Smooth muscle cell (in vitro differentiated cells): ENCODE measurements at regions not wholly inside any gene's neighbourhood (a gene's known extent, or its start where the extent isn't known, plus 50 kb on each side); places are given as distances from the start of the nearest gene placed in this dataset.

Source experiments
- DNase-seq: peaks from one replicate; lab custom pipeline; 2025; ENCODE audit not compliant: unreplicated experiment; lab: John Stamatoyannopoulos, UW
- H2AFZ ChIP-seq: fragments of 200-600 bp; sonication (generic); 2 replicates; pipeline ENCODE4 v1.6.0; 2016; ENCODE audit warnings: antibody characterized with exemption, low read depth, mild to moderate bottlenecking
- H3F3A ChIP-seq: fragments of 200-600 bp; sonication (generic); 2 replicates; pipeline ENCODE4 v1.6.0; 2017; ENCODE audit warnings: antibody characterized with exemption, low read depth
- H3K27ac ChIP-seq: fragments of 200-600 bp; sonication (generic); 2 replicates; pipeline ENCODE4 v1.5.1; 2016; ENCODE audit warnings: low read depth, mild to moderate bottlenecking
- H3K27me3 ChIP-seq: fragments of 200-600 bp; sonication (generic); 2 replicates; pipeline ENCODE4 v1.6.1; 2016; ENCODE audit warnings: low read depth, mild to moderate bottlenecking
- H3K36me3 ChIP-seq: fragments of 200-600 bp; sonication (generic); 2 replicates; pipeline ENCODE4 v1.5.1; 2016; ENCODE audit warnings: low read depth
- H3K4me1 ChIP-seq: fragments of 200-600 bp; sonication (generic); 2 replicates; pipeline ENCODE4 v1.5.1; 2016; ENCODE audit warnings: low read depth
- H3K4me2 ChIP-seq: fragments of 200-600 bp; sonication (generic); 2 replicates; pipeline ENCODE4 v1.6.0; 2016; ENCODE audit warnings: mild to moderate bottlenecking
- H3K4me3 ChIP-seq: fragments of 200-600 bp; sonication (generic); 2 replicates; pipeline ENCODE4 v1.5.1; 2016; ENCODE audit warnings: mild to moderate bottlenecking
- H3K79me2 ChIP-seq: fragments of 200-600 bp; sonication (generic); 2 replicates; pipeline ENCODE4 v1.6.0; 2016; ENCODE audit warnings: low read depth, mild to moderate bottlenecking
- H3K9ac ChIP-seq: fragments of 200-600 bp; sonication (generic); 2 replicates; pipeline ENCODE4 v1.6.0; 2016; ENCODE audit warnings: low read depth
- H3K9me3 ChIP-seq: fragments of 200-600 bp; sonication (generic); replicated peaks from 2 replicates; pipeline ENCODE4 v1.5.1; 2016; ENCODE audit warnings: low read depth
- H4K20me1 ChIP-seq: fragments of 200-600 bp; sonication (generic); 2 replicates; pipeline ENCODE4 v1.6.0; 2016; ENCODE audit warnings: low read depth
- WGBS: methylation state at CpG from one replicate; pipeline ENCODE4 v1.1.7; 2016; ENCODE audit warnings: low lambda C conversion rate; 5-methylcytosine and 5-hydroxymethylcytosine counted together
- TF ChIP-seq, protein P1 (sequence below): fragments of 200-600 bp; sonication (generic); IDR thresholded peaks from 2 replicates; pipeline ENCODE4 v1.5.1; 2017; ENCODE audit warnings: borderline replicate concordance, mild to moderate bottlenecking, antibody characterized with exemption; ENCODE audit not compliant: insufficient read depth, poor library complexity, severe bottlenecking

DNA sequence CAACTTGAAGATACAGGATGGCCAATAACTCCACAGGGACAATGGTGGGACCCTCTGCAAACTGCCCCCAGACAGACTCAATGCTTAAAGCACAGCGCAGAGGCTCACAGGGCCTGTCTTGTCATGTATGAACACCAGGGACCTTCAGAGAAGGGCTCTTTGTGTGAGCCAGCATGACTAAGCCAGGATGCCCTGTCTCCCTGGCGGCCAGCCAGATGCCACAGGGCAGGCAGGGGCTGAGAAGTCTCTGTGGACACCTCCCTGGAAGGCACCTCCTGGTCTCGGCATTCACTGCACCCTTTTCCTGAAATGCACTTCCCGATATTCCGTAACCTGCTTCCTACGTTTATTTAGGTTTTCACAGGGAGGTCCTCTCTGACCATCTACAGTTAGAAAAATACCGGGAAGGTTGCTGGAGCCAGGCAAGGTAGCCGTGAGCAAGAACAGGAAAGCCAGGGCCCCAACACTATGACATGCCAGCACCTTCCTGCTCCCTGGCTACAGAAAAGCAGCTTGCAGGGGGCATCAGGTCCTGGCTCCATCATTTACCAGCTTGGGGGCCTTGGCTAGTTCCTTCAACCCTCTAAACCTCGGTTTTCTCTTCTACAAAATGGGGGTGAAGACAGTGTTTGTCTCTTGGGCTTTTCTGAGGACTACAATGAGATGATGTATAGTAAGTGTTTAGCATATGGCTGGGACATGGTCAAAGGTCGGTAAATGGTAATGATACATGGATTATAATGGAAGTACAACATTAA is 65.0 kb downstream of the PITPNM2 start:
- H3K4me3 ChIP-seq: no peak overlapping the region
- no peak overlapping the region for H3K27ac ChIP-seq
- H3K36me3 ChIP-seq: no peaks in the 10 kb centered on the region
- 84% methylated on average over 10 of the region's 10 CpGs for WGBS
- H3K9ac ChIP-seq: no peak overlapping the region
- H3K9me3 ChIP-seq: no peaks in the 10 kb centered on the region
- peaks cover 10% of the 10 kb centered on the region for H3K79me2 ChIP-seq
- TF ChIP-seq, protein P1, sequence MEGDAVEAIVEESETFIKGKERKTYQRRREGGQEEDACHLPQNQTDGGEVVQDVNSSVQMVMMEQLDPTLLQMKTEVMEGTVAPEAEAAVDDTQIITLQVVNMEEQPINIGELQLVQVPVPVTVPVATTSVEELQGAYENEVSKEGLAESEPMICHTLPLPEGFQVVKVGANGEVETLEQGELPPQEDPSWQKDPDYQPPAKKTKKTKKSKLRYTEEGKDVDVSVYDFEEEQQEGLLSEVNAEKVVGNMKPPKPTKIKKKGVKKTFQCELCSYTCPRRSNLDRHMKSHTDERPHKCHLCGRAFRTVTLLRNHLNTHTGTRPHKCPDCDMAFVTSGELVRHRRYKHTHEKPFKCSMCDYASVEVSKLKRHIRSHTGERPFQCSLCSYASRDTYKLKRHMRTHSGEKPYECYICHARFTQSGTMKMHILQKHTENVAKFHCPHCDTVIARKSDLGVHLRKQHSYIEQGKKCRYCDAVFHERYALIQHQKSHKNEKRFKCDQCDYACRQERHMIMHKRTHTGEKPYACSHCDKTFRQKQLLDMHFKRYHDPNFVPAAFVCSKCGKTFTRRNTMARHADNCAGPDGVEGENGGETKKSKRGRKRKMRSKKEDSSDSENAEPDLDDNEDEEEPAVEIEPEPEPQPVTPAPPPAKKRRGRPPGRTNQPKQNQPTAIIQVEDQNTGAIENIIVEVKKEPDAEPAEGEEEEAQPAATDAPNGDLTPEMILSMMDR: no peak
- no peaks in the 10 kb centered on the region for H3F3A ChIP-seq
- no peaks in the 10 kb centered on the region for H3K4me1 ChIP-seq
- peak overlapping the region; percentile 5 for H3K4me2 ChIP-seq
- no peaks in the 10 kb centered on the region for H4K20me1 ChIP-seq
- DNase-seq: peak; percentile 3
- no peaks in the 10 kb centered on the region for H3K27me3 ChIP-seq
- H2AFZ ChIP-seq: no peak overlapping the region

DNA sequence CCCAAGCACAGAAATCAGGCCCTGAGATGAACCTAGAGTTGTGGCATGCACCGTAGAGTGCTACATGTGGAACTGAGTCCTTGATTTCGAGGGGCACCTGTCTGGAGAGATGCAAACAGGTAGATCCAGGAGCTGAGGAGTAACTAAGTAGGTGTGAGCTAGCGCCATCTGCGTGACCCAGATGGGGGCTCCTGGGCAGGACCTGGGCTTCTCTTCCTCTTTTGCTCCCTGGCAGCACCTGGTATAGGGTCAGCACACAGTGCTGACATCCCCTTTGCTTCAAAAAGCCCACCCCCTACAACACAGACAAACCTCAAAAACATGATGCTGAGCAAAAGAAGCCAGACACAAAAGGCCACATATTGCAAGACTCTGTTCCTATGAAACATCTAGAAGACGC is 65.8 kb downstream of the PITPNM2 start:
- Histone ChIP-seq H3K4me2 (no peak overlapping the region), H3F3A (no peaks in the 10 kb centered on the region), H3K27ac (no peak overlapping the region), H3K4me1 (no peaks in the 10 kb centered on the region), H3K27me3 (no peaks in the 10 kb centered on the region), H3K79me2 (peaks cover 10% of the 10 kb centered on the region), H4K20me1 (no peaks in the 10 kb centered on the region), H3K9ac (no peak overlapping the region), H3K4me3 (no peak overlapping the region), H3K36me3 (no peaks in the 10 kb centered on the region), H2AFZ (no peak overlapping the region), H3K9me3 (no peaks in the 10 kb centered on the region)
- DNase-seq: no peak
- TF ChIP-seq, protein P1: no peak
- 91% methylated on average over 5 of the region's 5 CpGs for WGBS

DNA sequence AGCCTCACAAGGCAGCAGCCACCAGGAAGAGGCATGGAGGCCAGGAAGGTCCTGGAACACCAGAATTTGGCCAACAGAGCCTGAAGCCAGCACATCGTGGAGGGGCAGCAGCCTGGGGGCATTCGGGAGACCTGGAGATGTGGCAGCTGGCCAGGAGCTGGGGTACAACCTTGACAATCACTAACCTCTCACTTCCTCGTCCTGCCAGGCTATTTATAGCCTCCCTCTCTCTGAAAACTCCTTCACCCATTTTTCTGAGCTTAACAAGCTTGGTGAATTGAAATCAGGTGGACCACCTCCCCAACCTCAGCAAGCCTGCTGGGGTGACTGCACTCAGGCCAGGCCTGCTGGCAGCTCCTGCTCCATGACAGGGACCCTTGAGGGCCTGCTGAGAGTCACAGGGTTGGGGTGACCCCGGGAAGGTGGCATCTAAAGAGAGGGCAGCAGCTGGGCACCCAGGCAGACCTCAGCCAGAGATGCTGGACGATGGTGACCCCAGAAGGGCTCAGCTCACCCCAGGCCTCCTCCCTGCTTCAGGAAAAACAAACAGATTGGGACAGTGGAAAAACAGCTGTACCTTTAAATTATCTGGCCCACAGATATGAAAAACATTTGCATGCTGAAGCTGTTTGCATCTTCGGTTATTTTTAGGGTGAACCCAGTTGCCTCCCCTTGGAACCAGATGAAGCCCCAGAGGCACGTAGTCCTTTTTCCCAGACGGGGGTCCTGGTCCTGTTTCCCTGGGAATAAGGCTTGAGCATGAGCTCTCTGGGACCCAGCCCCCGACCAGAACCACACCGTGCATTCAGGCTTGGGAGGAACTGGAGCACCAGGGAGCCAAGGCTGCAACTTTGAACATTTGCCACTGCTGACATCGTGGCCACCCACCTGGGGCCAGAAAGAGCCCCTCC is 67.0 kb downstream of the PITPNM2 start:
- Histone ChIP-seq H3F3A (no peaks in the 10 kb centered on the region), H4K20me1 (no peaks in the 10 kb centered on the region), H3K4me1 (no peaks in the 10 kb centered on the region), H3K9ac (no peak overlapping the region), H3K27ac (no peak overlapping the region), H3K4me3 (no peak overlapping the region), H3K36me3 (no peaks in the 10 kb centered on the region), H3K4me2 (no peak overlapping the region), H3K27me3 (no peaks in the 10 kb centered on the region), H3K79me2 (peaks cover 10% of the 10 kb centered on the region), H3K9me3 (no peaks in the 10 kb centered on the region), H2AFZ (no peak overlapping the region)
- 86% methylated on average over 11 of the region's 11 CpGs for WGBS
- TF ChIP-seq, protein P1: no peak
- DNase-seq: no peak
